GM12878 (cell line): ENCODE measurements at regions not wholly inside any gene's neighbourhood (a gene's known extent, or its start where the extent isn't known, plus 50 kb on each side); places are given as distances from the start of the nearest gene placed in this dataset.

Experiments
- ATAC-seq: fragments of 200-7000 bp; cut with Tn5 transposase; 3 replicates; pipeline ENCODE4 v1.9.1; 2020; ENCODE audit warnings: mild to moderate bottlenecking, moderate library complexity
- BruUV-seq: library from RNA; stranded (reverse); fragments of 400-500 nt; replicated peaks from 2 replicates; lab custom pipeline; 2021; lab: Mats Ljungman, UMichigan
- CTCF ChIA-PET: fragments of 300-600 bp; sonication (Branson Sonifier 250); formaldehyde crosslinking; extraction: SDS; loops from one replicate; lab custom pipeline; 2021; ENCODE audit warnings: inconsistent platforms; lab: Yijun Ruan, JAX
- POLR2A ChIA-PET: fragments of 350-600 bp; formaldehyde crosslinking; extraction: SDS; loops from one replicate; lab custom pipeline; 2021; ENCODE audit warnings: inconsistent platforms; lab: Charles Lee
- RAD21 ChIA-PET: fragments of 300-600 bp; sonication (Branson Sonifier 250); formaldehyde crosslinking; loops from one replicate; lab custom pipeline; 2023; ENCODE audit warnings: antibody characterized with exemption; ENCODE audit not compliant: unreplicated experiment; lab: Charles Lee
- SMC1A ChIA-PET: fragments of 300-600 bp; sonication (Branson Sonifier 250); formaldehyde crosslinking; loops from one replicate; lab custom pipeline; 2023; ENCODE audit not compliant: unreplicated experiment, uncharacterized antibody; lab: Charles Lee
- DNase-seq: peaks from one replicate; pipeline ENCODE4 v3.0.0-alpha.2; 2011; ENCODE audit warnings: low read depth, low spot score
- FAIRE-seq: peaks from 3 replicates; lab custom pipeline; 2011; peaks lifted over from hg19 to GRCh38; lab: Jason Lieb, UNC
- H2AFZ ChIP-seq: 2 replicates; pipeline ENCODE4 v1.6.0; 2011; ENCODE audit warnings: low read depth, low read length, control low read depth; ENCODE audit not compliant: control insufficient read depth
- H3K27ac ChIP-seq: 2 replicates; pipeline ENCODE4 v1.5.1; 2011; ENCODE audit warnings: control low read depth; ENCODE audit not compliant: control insufficient read depth, insufficient read depth
- H3K27me3 ChIP-seq, 2 experiments: replicated peaks in 1 of 2; 2 replicates each; pipeline versions ENCODE4 v1.6.0 to v1.6.1; 2011; ENCODE audit warnings: low read length in 1 of 2; ENCODE audit not compliant: control insufficient read depth in 2 of 2, insufficient read depth in 2 of 2
- H3K36me3 ChIP-seq, 2 experiments: 2 replicates each; pipeline ENCODE4 v1.5.1; 2011; ENCODE audit warnings: low read length in 1 of 2; ENCODE audit not compliant: control insufficient read depth in 2 of 2, insufficient read depth in 2 of 2
- H3K4me1 ChIP-seq: 2 replicates; pipeline ENCODE4 v1.6.1; 2011; ENCODE audit warnings: mild to moderate bottlenecking, low read length, moderate library complexity, mixed read lengths; ENCODE audit not compliant: control insufficient read depth, insufficient read depth
- H3K4me2 ChIP-seq: 2 replicates; pipeline ENCODE4 v1.6.0; 2011; ENCODE audit warnings: control low read depth; ENCODE audit not compliant: control insufficient read depth, insufficient read depth
- H3K4me3 ChIP-seq: fragments of 200-600 bp; sonication (generic); 2 replicates; pipeline ENCODE4 v1.5.1; 2016
- H3K79me2 ChIP-seq: 2 replicates; pipeline ENCODE4 v1.6.0; 2011; ENCODE audit warnings: low read length; ENCODE audit not compliant: control insufficient read depth, insufficient read depth
- H3K9ac ChIP-seq: 2 replicates; pipeline ENCODE4 v1.8.0; 2011; ENCODE audit warnings: low read length, control low read depth, mixed read lengths; ENCODE audit not compliant: control insufficient read depth, insufficient read depth
- H3K9me3 ChIP-seq: replicated peaks from 3 replicates; pipeline ENCODE4 v1.5.1; 2011; ENCODE audit warnings: mild to moderate bottlenecking, low read length; ENCODE audit not compliant: control insufficient read depth, insufficient read depth
- H4K20me1 ChIP-seq: 2 replicates; pipeline ENCODE4 v1.6.0; 2011; ENCODE audit not compliant: control insufficient read depth, insufficient read depth
- BCL11A ChIP-seq: IDR thresholded peaks from 2 replicates; pipeline ENCODE4 v1.6.1; 2011; ENCODE audit warnings: low read depth, low read length
- BMI1 ChIP-seq: fragments of 450-650 bp; IDR thresholded peaks from 2 replicates; pipeline ENCODE4 v1.6.1; 2016; ENCODE audit warnings: mild to moderate bottlenecking, moderate library complexity, borderline replicate concordance
- CBX3 ChIP-seq: fragments of 200-600 bp; sonication (generic); IDR thresholded peaks from 2 replicates; pipeline ENCODE4 v1.6.1; 2016; ENCODE audit warnings: low read depth, borderline replicate concordance
- CEBPB ChIP-seq, 2 experiments: fragments of 150-350 bp in 1 of 2; IDR thresholded peaks; 2 replicates each; pipeline ENCODE4 v1.6.1; 2012 to 2014; ENCODE audit warnings: low read depth in 2 of 2, low read length in 2 of 2, borderline replicate concordance in 1 of 2, inconsistent platforms in 1 of 2
- CHD1 ChIP-seq: IDR thresholded peaks from 2 replicates; pipeline ENCODE4 v1.6.1; 2012; ENCODE audit warnings: low read depth, low read length, improper control_type of control experiment
- GATAD2B ChIP-seq: fragments of 450-650 bp; conservative IDR thresholded peaks from 2 replicates; pipeline ENCODE4 v1.6.1; 2017; ENCODE audit warnings: low read depth, mild to moderate bottlenecking, moderate library complexity
- NFYB ChIP-seq: IDR thresholded peaks from 2 replicates; pipeline ENCODE4 v1.6.1; 2011; ENCODE audit warnings: low read depth, mild to moderate bottlenecking, low read length, improper control_type of control experiment, moderate library complexity; ENCODE audit not compliant: insufficient read depth
- NR2C2 ChIP-seq: IDR thresholded peaks from 2 replicates; pipeline ENCODE4 v1.6.1; 2011; ENCODE audit warnings: borderline replicate concordance, low read depth; ENCODE audit not compliant: control insufficient read depth, insufficient read length
- PML ChIP-seq: IDR thresholded peaks from 2 replicates; pipeline ENCODE4 v1.6.1; 2012; ENCODE audit warnings: low read length, inconsistent platforms
- RAD21 ChIP-seq: IDR thresholded peaks from 2 replicates; pipeline ENCODE4 v1.6.1; 2011; ENCODE audit warnings: mild to moderate bottlenecking, low read depth, low read length, moderate library complexity; ENCODE audit not compliant: insufficient read depth
- SIX5 ChIP-seq: IDR thresholded peaks from 2 replicates; pipeline ENCODE4 v1.6.1; 2011; ENCODE audit warnings: mild to moderate bottlenecking, low read depth, low read length, moderate library complexity; ENCODE audit not compliant: severe bottlenecking
- SMAD1 ChIP-seq: fragments of 450-650 bp; IDR thresholded peaks from 2 replicates; pipeline ENCODE4 v1.6.1; 2018; ENCODE audit warnings: mild to moderate bottlenecking, low read depth; ENCODE audit not compliant: partially characterized antibody
- SMARCA5 ChIP-seq: fragments of 450-650 bp; IDR thresholded peaks from 2 replicates; pipeline ENCODE4 v1.6.1; 2017; ENCODE audit warnings: mild to moderate bottlenecking
- SREBF2 ChIP-seq: IDR thresholded peaks from 2 replicates; pipeline ENCODE4 v1.6.1; 2012; ENCODE audit warnings: mild to moderate bottlenecking, low read length
- SUPT20H ChIP-seq: IDR thresholded peaks from 2 replicates; pipeline ENCODE4 v1.6.1; 2011; ENCODE audit warnings: low read depth, mild to moderate bottlenecking, low read length, moderate library complexity, borderline replicate concordance; ENCODE audit not compliant: control insufficient read depth
- TCF3 ChIP-seq: IDR thresholded peaks from 2 replicates; pipeline ENCODE4 v1.6.1; 2012; ENCODE audit warnings: low read depth, mild to moderate bottlenecking, low read length, borderline replicate concordance; ENCODE audit not compliant: insufficient read depth
- ZNF24 ChIP-seq: fragments of 450-650 bp; IDR thresholded peaks from 2 replicates; pipeline ENCODE4 v1.6.1; 2017; ENCODE audit warnings: antibody characterized with exemption, mild to moderate bottlenecking
- WGBS: methylation state at CpG from one replicate; pipeline ENCODE4 v1.1.6; 2016; ENCODE audit warnings: low lambda C conversion rate; ENCODE audit not compliant: insufficient replicate concordance, insufficient coverage; ENCODE audit errors: missing lambda C conversion rate; 5-methylcytosine and 5-hydroxymethylcytosine counted together
- in situ Hi-C: fragments of 300-500 bp; cut with MboI; formaldehyde crosslinking; loops from 9 replicates; pipeline ENCODE4 v1.14.3; 2018; ENCODE audit warnings: mixed read lengths
- intact Hi-C: fragments of 100-400 bp; cut with micrococcal nuclease; formaldehyde crosslinking; loops from one replicate; pipeline ENCODE4 v1.14.2; 2022; ENCODE audit not compliant: unreplicated experiment
- TF ChIP-seq, protein P1 (sequence below): fragments of 450-650 bp; IDR thresholded peaks from 2 replicates; pipeline ENCODE4 v1.6.1; 2017; ENCODE audit warnings: mild to moderate bottlenecking, moderate library complexity
- TF ChIP-seq, protein P2 (sequence below): fragments of 450-650 bp; IDR thresholded peaks from 2 replicates; pipeline ENCODE4 v1.6.1; 2016; ENCODE audit warnings: mild to moderate bottlenecking

DNA sequence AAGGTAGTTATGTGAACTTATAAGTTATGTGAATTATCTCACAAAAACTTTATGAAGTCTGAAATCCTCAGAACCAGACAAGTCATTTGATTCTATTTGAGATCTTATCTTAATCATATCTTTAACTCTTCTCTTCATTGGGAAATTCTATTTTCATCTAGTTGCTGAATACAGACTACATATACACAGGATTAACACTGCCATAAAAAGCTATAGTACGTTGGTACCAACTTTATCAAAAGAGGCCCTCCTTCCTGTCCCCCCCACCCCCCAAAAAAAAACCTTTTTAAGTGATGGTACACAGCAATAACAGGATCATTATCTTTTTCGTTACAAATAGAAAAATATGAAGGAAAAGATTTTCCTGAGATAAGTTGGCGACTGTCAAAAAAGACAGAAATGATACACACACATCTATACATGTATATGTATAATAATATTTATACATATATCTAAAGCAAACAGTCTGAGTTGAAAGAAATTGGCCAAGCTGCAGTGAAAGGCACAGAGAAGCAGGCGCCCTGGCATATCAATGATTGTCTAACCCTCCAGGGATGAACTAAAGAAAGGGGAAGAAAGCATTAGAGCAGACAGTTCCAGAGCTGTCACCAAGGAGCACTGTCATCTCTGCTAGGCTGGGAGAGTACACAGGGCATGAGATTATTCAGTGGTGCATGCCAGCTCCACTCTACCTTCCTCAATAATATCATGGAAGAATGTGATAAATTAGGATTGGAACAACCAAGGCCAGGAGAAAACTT, 116.7 kb downstream of the KLF12 start:
- ChIA-PET POLR2A (no interaction called here), CTCF (interaction anchor here (0.6 to 1.6 kb wide), 5 partner anchors 9 to 51 kb away, joined by 3 to 4 read pairs (median 4); no protein-coding TSS in a partner anchor), RAD21 (interaction anchor here (1.0 to 1.4 kb wide), 2 partner anchors 9 kb away, joined by 3 to 4 read pairs; no protein-coding TSS in a partner anchor), SMC1A (interaction anchor here (0.6 to 2.2 kb wide), 3 partner anchors 8 to 49 kb away, joined by 3 to 9 read pairs (median 4); no protein-coding TSS in a partner anchor)
- Histone ChIP-seq H3K9ac (no peak overlapping the region), H3K27me3 (no peaks in the 10 kb centered on the region), H2AFZ (no peak overlapping the region), H4K20me1 (no peaks in the 10 kb centered on the region), H3K4me3 (no peak overlapping the region), H3K27ac (no peak overlapping the region), H3K9me3 (peaks cover 8% of the 10 kb centered on the region; the same call in 1 of the 3 replicates), H3K79me2 (no peaks in the 10 kb centered on the region; the same call in 1 of the 2 replicates), H3K4me2 (no peak overlapping the region), H3K36me3 (no peaks in the 10 kb centered on the region), H3K4me1 (no peaks in the 10 kb centered on the region)
- FAIRE-seq = no peak
- no peak for DNase-seq
- ATAC-seq = peak; percentile 73
- no TSS peak for BruUV-seq
- intact Hi-C loops (no loop called here), in situ Hi-C loops (no loop called here)
- WGBS = 62% methylated on average over 4 of the region's 4 CpGs
- no peak for TF ChIP-seq GATAD2B
- no peak for TF ChIP-seq RAD21
- no peak for TF ChIP-seq SIX5
- TF ChIP-seq CEBPB (IDR thresholded peaks at IDR 0.05; ENCODE audit: borderline replicate concordance in 1 of 2, low read depth in 2 of 2, low read length in 2 of 2) = no peak
- no peak for TF ChIP-seq BCL11A
- TF ChIP-seq CBX3 = no peak
- TF ChIP-seq SMAD1 = no peak
- no peak for TF ChIP-seq SMARCA5
- no peak for TF ChIP-seq TCF3
- no peak for TF ChIP-seq SUPT20H
- TF ChIP-seq BMI1 = no peak
- TF ChIP-seq ZNF24 = no peak
- TF ChIP-seq NFYB = no peak
- TF ChIP-seq CHD1 = no peak
- TF ChIP-seq, protein P1, sequence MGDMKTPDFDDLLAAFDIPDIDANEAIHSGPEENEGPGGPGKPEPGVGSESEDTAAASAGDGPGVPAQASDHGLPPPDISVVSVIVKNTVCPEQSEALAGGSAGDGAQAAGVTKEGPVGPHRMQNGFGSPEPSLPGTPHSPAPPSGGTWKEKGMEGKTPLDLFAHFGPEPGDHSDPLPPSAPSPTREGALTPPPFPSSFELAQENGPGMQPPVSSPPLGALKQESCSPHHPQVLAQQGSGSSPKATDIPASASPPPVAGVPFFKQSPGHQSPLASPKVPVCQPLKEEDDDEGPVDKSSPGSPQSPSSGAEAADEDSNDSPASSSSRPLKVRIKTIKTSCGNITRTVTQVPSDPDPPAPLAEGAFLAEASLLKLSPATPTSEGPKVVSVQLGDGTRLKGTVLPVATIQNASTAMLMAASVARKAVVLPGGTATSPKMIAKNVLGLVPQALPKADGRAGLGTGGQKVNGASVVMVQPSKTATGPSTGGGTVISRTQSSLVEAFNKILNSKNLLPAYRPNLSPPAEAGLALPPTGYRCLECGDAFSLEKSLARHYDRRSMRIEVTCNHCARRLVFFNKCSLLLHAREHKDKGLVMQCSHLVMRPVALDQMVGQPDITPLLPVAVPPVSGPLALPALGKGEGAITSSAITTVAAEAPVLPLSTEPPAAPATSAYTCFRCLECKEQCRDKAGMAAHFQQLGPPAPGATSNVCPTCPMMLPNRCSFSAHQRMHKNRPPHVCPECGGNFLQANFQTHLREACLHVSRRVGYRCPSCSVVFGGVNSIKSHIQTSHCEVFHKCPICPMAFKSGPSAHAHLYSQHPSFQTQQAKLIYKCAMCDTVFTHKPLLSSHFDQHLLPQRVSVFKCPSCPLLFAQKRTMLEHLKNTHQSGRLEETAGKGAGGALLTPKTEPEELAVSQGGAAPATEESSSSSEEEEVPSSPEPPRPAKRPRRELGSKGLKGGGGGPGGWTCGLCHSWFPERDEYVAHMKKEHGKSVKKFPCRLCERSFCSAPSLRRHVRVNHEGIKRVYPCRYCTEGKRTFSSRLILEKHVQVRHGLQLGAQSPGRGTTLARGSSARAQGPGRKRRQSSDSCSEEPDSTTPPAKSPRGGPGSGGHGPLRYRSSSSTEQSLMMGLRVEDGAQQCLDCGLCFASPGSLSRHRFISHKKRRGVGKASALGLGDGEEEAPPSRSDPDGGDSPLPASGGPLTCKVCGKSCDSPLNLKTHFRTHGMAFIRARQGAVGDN = no peak
- no peak for TF ChIP-seq NR2C2
- no peak for TF ChIP-seq SREBF2
- TF ChIP-seq, protein P2, sequence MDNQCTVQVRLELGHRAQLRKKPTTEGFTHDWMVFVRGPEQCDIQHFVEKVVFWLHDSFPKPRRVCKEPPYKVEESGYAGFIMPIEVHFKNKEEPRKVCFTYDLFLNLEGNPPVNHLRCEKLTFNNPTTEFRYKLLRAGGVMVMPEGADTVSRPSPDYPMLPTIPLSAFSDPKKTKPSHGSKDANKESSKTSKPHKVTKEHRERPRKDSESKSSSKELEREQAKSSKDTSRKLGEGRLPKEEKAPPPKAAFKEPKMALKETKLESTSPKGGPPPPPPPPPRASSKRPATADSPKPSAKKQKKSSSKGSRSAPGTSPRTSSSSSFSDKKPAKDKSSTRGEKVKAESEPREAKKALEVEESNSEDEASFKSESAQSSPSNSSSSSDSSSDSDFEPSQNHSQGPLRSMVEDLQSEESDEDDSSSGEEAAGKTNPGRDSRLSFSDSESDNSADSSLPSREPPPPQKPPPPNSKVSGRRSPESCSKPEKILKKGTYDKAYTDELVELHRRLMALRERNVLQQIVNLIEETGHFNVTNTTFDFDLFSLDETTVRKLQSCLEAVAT = no peak
- TF ChIP-seq PML = no peak
